HG03196 (cell line): ENCODE measurements at regions not wholly inside any gene's neighbourhood (a gene's known extent, or its start where the extent isn't known, plus 50 kb on each side); places are given as distances from the start of the nearest gene placed in this dataset.
"Not testable (repeated sequence)": the region's sequence is repeated elsewhere in the genome, so short reads cannot be mapped to it uniquely, and the experiment has no call there.

Source experiments
- ATAC-seq: cut with Tn5 transposase; IDR thresholded peaks from one replicate; pipeline ENCODE4 v1.9.1; 2021; ENCODE audit not compliant: unreplicated experiment

GRCh38 chr12:25384038-25384892 is 133.5 kb upstream of the KRAS start:
- no peak for ATAC-seq

GRCh38 chr12:25382311-25383106 is 131.8 kb upstream of the KRAS start:
- ATAC-seq = no peak

GRCh38 chr12:25377469-25378177 is 126.9 kb upstream of the KRAS start:
- ATAC-seq = no peak

- no peak for ATAC-seq
Measured at GRCh38 chr12:25376985-25377384, 126.3 kb upstream of the KRAS start.

GRCh38 chr12:25376407-25376806 is 125.7 kb upstream of the KRAS start:
- ATAC-seq = no peak

DNA sequence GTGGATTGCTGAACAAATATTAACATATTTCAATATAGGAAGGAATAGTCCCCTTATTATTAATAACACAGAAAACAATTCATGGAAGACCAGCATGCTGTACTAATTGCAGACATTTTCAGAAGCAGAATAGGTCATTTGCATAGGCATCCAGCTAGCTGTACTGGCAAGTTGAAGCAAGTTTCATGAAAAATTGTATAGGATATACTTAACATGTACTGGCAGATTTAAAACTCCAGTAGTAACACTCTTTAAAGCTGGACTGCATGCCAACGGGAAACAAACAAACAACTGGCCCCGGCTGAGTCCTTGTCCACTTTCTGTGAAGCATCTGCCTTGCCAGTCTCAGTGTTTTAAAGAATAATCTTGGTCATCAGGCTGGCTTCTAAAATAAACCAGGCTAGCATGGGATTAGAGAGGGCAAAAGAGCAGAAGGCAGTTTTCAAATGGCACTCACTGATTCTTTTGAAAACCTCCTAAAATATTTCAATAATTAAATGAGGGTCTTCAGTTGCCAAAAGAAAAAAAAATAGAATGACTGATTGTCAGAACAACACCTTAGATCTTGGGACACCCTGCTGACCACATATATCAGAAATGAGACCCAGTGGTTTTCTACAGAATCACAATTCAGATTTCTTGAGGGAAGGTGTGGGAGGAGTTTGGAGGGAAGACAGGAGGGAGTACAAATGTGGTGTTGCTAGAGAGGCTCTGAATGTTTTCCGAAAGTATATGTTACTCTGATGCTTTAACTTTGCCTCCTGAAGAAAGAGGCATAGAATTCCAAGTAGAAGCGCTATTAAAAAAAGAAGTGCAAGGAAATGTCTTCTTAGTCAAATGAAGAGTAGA is 122.5 kb upstream of the KRAS start:
- ATAC-seq = no peak

DNA sequence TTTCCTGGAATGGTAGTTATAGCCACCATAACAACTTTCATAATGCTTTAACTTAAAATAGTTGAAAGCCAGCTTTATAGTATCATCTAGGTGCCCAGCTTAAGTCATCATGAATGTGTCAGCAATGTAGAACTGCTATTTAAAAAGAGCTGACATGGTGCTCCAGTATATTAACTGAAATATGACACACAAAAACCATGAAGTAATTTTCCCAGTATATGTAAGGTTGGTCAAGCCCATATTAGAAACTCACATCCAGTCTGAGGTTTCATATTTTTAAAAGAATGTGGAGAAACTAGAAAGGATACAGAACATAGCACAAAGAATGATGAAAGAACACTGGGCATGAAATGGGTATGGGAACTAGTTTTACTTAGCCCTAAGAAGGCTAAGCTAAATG is 121.3 kb upstream of the KRAS start:
- ATAC-seq = no peak

GRCh38 chr12:25368557-25368956 is 117.8 kb upstream of the KRAS start:
- no peak for ATAC-seq

DNA sequence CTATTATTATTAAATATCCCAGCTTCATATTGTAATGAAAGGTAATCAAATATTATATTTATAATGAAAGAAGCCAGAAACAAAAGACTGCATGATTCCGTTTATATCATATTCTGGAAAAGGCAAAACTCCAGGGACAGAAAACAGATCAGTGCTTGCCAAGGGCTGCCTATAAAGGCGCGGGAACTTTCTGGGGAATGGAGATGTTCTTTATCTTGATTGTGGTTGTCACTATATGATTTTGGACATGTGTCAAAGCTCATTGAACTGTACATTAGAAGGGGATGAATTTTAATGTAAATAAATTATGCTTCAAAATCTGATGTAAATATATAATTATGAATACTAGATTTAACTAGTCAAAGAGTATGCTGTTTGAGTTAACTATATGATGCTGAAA is 115.4 kb upstream of the KRAS start:
- no peak for ATAC-seq

- ATAC-seq = peak; percentile 4
Measured at GRCh38 chr12:25365340-25365730, 114.6 kb upstream of the KRAS start.

- ATAC-seq = peak; percentile 77
Measured at GRCh38 chr12:25364529-25365339, 114.0 kb upstream of the KRAS start.

DNA sequence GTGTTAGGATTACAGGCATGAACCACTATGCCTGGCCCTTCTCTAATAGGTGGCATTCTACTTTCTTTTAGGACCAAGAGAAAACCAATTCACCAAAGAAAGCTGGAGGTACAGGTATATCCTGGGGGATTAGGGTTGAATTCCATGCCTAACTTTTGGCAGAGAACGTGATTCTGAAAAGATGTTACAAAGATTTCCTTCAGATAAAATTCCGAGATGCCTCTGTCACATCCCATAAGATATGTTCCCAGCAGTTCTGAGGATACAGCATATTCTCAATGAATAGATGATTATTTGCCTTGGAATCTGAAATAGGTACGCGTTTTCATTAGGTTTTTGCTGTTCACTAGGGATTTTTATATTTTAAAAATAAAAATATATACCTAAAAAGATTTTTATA is 111.9 kb upstream of the KRAS start:
- ATAC-seq = no peak

GRCh38 chr12:25361511-25361910 is 110.8 kb upstream of the KRAS start:
- ATAC-seq = no peak

- no peak for ATAC-seq
Measured at GRCh38 chr12:25357595-25357994, 106.9 kb upstream of the KRAS start.

- not testable (repeated sequence) for ATAC-seq
Measured at GRCh38 chr12:25352942-25353341, 102.2 kb upstream of the KRAS start.

DNA sequence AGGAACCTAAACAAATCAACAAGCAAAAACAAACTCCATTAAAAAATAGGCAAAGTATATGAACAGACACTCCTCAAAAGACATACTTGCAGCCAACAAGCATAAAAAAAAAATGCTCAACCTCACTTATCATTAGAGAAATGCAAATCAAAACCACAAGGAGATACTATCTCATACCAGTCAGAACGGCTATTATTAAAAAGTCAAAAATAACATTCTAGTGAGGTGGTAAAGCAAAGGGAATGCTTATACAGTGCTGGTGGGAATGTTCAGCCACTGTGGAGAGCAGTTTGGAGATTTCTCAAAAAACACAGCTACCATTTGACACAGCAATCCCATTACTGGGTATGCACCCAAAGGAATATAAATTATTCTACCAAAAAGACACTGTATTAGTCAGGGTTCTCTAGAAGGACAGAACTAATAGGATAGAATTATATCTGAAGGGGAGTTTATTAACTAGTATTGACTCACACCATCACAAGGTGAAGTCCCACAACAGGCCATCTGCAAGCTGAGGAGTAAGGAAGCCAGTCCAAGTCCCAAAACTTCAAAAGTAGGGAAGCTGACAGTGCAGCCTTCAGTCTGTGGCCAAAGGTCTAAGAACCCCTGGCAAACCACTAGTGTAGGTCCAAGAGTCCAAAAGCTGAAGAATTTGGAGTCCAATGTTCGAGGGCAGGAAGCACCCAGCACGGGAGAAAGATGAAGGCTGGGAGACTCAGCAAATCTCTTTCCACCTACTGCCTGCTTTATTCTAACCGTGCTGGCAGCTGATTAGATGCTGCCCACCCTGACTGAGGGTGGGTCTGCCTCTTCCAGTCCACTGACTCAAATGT is 101.6 kb upstream of the KRAS start:
- no peak for ATAC-seq

- no peak for ATAC-seq
Measured at GRCh38 chr12:25348593-25348895, 97.8 kb upstream of the KRAS start.

DNA sequence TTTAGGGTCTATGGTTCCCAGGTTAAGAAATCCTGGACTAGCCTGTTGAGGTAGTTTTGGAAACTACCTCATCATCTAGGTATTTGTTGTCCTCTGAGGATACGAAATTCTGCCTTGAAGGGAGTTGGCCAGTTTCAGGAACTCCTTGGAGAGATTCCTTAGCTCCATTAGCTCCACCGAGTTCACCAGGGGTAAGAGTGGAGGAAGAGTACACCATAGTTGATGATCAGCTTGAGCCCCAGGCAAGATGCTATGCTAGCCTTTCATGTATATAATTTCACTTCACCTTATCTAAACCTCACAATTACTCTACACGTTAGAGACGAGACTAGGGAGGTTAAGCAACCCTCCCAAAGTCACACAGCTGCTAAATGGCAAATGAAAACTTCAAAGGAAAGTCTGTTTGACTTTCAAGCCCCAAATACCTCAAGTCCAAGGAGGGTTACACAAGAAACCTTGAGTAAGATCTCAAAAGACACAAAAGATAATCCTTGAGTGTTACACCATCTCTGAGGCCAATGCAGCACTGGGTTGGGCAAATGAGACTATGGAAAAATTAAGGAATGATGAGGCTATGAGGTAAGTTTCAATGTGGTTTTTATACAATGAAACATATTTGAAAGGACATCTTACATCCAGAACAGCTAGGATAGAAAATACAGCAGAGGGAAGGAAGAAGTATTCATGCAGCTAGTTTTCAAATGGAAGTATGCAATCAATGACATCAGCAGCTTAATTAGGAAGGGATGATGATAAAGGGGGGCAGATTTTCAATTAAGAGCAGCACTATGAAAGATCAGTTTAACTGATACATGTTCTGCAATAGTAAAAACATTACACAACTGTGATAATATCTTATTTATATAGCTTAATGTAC is 97.2 kb upstream of the KRAS start:
- ATAC-seq = no peak
